Hepatocyte (in vitro differentiated cells): ENCODE measurements at regions not wholly inside any gene's neighbourhood (a gene's known extent, or its start where the extent isn't known, plus 50 kb on each side); places are given as distances from the start of the nearest gene placed in this dataset.

Experiments used
- EZH2 ChIP-seq: fragments of 200-600 bp; sonication (generic); IDR thresholded peaks from 2 replicates; pipeline ENCODE4 v1.6.1; 2016; ENCODE audit warnings: antibody characterized with exemption, mild to moderate bottlenecking, borderline replicate concordance
- TF ChIP-seq, protein P1 (sequence below): fragments of 200-600 bp; sonication (generic); IDR thresholded peaks from 2 replicates; pipeline ENCODE4 v1.5.1; 2016; ENCODE audit warnings: antibody characterized with exemption, mild to moderate bottlenecking; ENCODE audit not compliant: poor library complexity

DNA sequence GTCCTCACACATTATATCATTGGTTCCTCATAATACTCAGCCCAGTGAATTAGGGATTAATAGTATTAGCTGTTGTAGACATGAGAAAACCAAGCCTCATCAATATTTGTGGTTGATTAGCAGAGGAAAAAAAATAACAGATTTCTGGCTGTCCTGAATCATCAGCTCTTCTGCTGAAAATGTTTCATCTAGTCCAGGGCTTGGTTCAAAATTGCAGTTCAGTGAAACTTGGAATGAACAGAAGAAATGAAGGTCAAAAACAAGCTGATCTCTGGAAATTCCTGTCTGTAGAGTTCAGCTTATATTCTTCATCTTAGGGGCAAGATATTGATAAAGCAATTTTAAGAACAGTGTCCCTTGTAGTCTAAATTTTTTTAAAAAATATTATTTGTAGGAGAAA is 361.1 kb upstream of the CCDC179 start:
- TF ChIP-seq EZH2 = no peak
- TF ChIP-seq, protein P1, sequence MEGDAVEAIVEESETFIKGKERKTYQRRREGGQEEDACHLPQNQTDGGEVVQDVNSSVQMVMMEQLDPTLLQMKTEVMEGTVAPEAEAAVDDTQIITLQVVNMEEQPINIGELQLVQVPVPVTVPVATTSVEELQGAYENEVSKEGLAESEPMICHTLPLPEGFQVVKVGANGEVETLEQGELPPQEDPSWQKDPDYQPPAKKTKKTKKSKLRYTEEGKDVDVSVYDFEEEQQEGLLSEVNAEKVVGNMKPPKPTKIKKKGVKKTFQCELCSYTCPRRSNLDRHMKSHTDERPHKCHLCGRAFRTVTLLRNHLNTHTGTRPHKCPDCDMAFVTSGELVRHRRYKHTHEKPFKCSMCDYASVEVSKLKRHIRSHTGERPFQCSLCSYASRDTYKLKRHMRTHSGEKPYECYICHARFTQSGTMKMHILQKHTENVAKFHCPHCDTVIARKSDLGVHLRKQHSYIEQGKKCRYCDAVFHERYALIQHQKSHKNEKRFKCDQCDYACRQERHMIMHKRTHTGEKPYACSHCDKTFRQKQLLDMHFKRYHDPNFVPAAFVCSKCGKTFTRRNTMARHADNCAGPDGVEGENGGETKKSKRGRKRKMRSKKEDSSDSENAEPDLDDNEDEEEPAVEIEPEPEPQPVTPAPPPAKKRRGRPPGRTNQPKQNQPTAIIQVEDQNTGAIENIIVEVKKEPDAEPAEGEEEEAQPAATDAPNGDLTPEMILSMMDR = no peak
